ENCODE measurements at regions not wholly inside any gene's neighbourhood (a gene's known extent, or its start where the extent isn't known, plus 50 kb on each side); places are given as distances from the start of the nearest gene placed in this dataset.

DNA sequence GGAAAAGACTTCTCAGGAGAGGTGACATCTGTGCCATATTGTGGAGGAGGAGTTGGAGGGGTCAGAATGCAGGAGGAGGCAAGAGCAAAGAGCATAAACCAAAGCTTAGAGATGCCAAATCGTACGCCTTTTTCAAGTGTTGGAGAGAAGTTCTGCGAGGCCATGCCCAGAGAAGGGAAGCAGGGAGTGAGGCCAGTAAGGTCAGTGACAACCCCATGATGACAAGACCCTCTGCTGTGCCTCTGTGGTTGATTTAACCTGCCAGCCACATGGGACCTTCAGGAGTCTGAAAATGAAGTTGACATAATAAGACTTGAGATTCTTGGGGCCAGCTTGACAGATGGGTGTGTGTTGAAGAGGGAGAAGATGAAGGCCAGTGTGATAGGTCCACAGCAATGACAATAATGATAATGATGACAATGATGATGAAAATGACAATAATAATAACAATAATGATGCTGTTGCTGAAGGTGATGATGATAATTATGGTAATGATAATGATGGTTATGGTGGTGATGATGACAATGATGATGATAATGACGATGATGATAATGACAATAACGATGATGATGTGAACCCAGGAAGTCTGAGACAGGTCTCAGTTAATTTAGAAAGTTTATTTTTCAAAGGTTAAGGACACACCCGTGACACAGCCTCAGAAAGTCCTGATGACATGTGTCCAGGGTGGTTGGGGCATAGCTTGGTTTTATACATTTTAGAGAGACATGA is 152.6 kb upstream of the B3GAT1 start:
- Histone ChIP-seq H3K9me2 (replicated peaks; ENCODE audit: low read depth, low read length) (no peaks in the 10 kb centered on the region), H3K9me3 (ENCODE audit: insufficient read depth, low read depth, low read length) (peaks cover 11% of the 10 kb centered on the region; the same call in 1 of the 2 replicates), H3K27me3 (ENCODE audit: insufficient read depth, low read length, poor library complexity, severe bottlenecking) (no peaks in the 10 kb centered on the region), H3K4me1 (ENCODE audit: insufficient read depth, low read length, poor library complexity, severe bottlenecking) (no peaks in the 10 kb centered on the region), H2AFZ (ENCODE audit: low read length) (no peak overlapping the region), H3K79me2 (ENCODE audit: insufficient read depth, low read length) (no peaks in the 10 kb centered on the region), H3F3A (ENCODE audit: low read depth) (no peaks in the 10 kb centered on the region), H3K36me3 (ENCODE audit: insufficient read depth, low read length) (no peaks in the 10 kb centered on the region), H4K20me1 (ENCODE audit: insufficient read depth, low read length, poor library complexity, severe bottlenecking) (no peaks in the 10 kb centered on the region), H3K4me2 (ENCODE audit: low read depth, low read length, poor library complexity, severe bottlenecking) (no peak overlapping the region), H3K4me3 (ENCODE audit: low read length, poor library complexity, severe bottlenecking) (no peak overlapping the region), H3K9ac (ENCODE audit: low read depth, low read length, poor library complexity, severe bottlenecking) (no peak overlapping the region)
- TF ChIP-seq EZH2phosphoT487 (IDR thresholded peaks at IDR 0.05; ENCODE audit: borderline replicate concordance) (no peak), CTCF (conservative IDR thresholded peaks at IDR 0.05; ENCODE audit: low read length) (no peak)

GRCh38 chr11:134562941-134563471 is 151.0 kb upstream of the B3GAT1 start:
- TF ChIP-seq EZH2phosphoT487 (IDR thresholded peaks at IDR 0.05; ENCODE audit: borderline replicate concordance), result no peak
- TF ChIP-seq CTCF (conservative IDR thresholded peaks at IDR 0.05; ENCODE audit: low read length), result no peak
- H3K9me3 ChIP-seq (ENCODE audit: insufficient read depth, low read depth, low read length), result peaks cover 7% of the 10 kb centered on the region; the same call in 1 of the 2 replicates

GRCh38 chr11:134562196-134562595 is 150.2 kb upstream of the B3GAT1 start:
- Histone ChIP-seq H4K20me1 (ENCODE audit: insufficient read depth, low read length, poor library complexity, severe bottlenecking) (no peaks in the 10 kb centered on the region), H3K9ac (ENCODE audit: low read depth, low read length, poor library complexity, severe bottlenecking) (no peak overlapping the region), H3K79me2 (ENCODE audit: insufficient read depth, low read length) (no peaks in the 10 kb centered on the region), H3K36me3 (ENCODE audit: insufficient read depth, low read length) (no peaks in the 10 kb centered on the region), H3K4me1 (ENCODE audit: insufficient read depth, low read length, poor library complexity, severe bottlenecking) (no peaks in the 10 kb centered on the region), H3K9me3 (ENCODE audit: insufficient read depth, low read depth, low read length) (peaks cover 7% of the 10 kb centered on the region; the same call in 1 of the 2 replicates), H3F3A (ENCODE audit: low read depth) (no peaks in the 10 kb centered on the region), H3K4me3 (ENCODE audit: low read length, poor library complexity, severe bottlenecking) (no peak overlapping the region), H3K9me2 (replicated peaks; ENCODE audit: low read depth, low read length) (no peaks in the 10 kb centered on the region), H3K4me2 (ENCODE audit: low read depth, low read length, poor library complexity, severe bottlenecking) (no peak overlapping the region), H2AFZ (ENCODE audit: low read length) (no peak overlapping the region), H3K27me3 (ENCODE audit: insufficient read depth, low read length, poor library complexity, severe bottlenecking) (no peaks in the 10 kb centered on the region)
- TF ChIP-seq EZH2phosphoT487 (IDR thresholded peaks at IDR 0.05; ENCODE audit: borderline replicate concordance) (no peak), CTCF (conservative IDR thresholded peaks at IDR 0.05; ENCODE audit: low read length) (no peak)

More at GRCh38 chr11:134562941-134563471, 151.0 kb upstream of the B3GAT1 start:
- H3K9me2 ChIP-seq (replicated peaks; ENCODE audit: low read depth, low read length), result no peaks in the 10 kb centered on the region
- H3F3A ChIP-seq (ENCODE audit: low read depth), result no peaks in the 10 kb centered on the region
- no peaks in the 10 kb centered on the region for H3K79me2 ChIP-seq (ENCODE audit: insufficient read depth, low read length)
- H4K20me1 ChIP-seq (ENCODE audit: insufficient read depth, low read length, poor library complexity, severe bottlenecking), result no peaks in the 10 kb centered on the region
- no peak overlapping the region for H3K4me2 ChIP-seq (ENCODE audit: low read depth, low read length, poor library complexity, severe bottlenecking)
- no peak overlapping the region for H3K4me3 ChIP-seq (ENCODE audit: low read length, poor library complexity, severe bottlenecking)
- H3K27me3 ChIP-seq (ENCODE audit: insufficient read depth, low read length, poor library complexity, severe bottlenecking), result no peaks in the 10 kb centered on the region
- H3K4me1 ChIP-seq (ENCODE audit: insufficient read depth, low read length, poor library complexity, severe bottlenecking), result no peaks in the 10 kb centered on the region
- H3K9ac ChIP-seq (ENCODE audit: low read depth, low read length, poor library complexity, severe bottlenecking), result no peak overlapping the region
- H3K36me3 ChIP-seq (ENCODE audit: insufficient read depth, low read length), result no peaks in the 10 kb centered on the region
- no peak overlapping the region for H2AFZ ChIP-seq (ENCODE audit: low read length)

Measured in Loucy (cell line).